Natural killer cell (primary cell): ENCODE measurements at regions not wholly inside any gene's neighbourhood (a gene's known extent, or its start where the extent isn't known, plus 50 kb on each side); places are given as distances from the start of the nearest gene placed in this dataset.
"Not testable (repeated sequence)": the region's sequence is repeated elsewhere in the genome, so short reads cannot be mapped to it uniquely, and the experiment has no call there.

ENCODE experiments used
- ATAC-seq, 3 donors: fragments of 150-1000 bp in 2 of 3; fragments of 200-7000 bp in 1 of 3; cut with Tn5 transposase; 1 replicate in 1 of 3; 2 replicates in 2 of 3; pipeline ENCODE4 v1.10.0; 2021; ENCODE audit warnings: mild to moderate bottlenecking in 2 of 3, moderate library complexity in 2 of 3
- DNase-seq, 2 donors: peaks; one replicate each; pipeline versions ENCODE4 v3.0.0 to v3.0.0-alpha.2; 2013 to 2021; ENCODE audit warnings: mixed read lengths in 1 of 2
- H3K27ac ChIP-seq: one replicate; pipeline ENCODE4 v1.5.1; 2013; ENCODE audit warnings: mild to moderate bottlenecking, low read length
- H3K27me3 ChIP-seq: one replicate; pipeline ENCODE4 v1.6.1; 2013; ENCODE audit warnings: low read length; ENCODE audit not compliant: control insufficient read depth, insufficient read depth
- H3K36me3 ChIP-seq: one replicate; pipeline ENCODE4 v1.6.1; 2013; ENCODE audit warnings: low read length; ENCODE audit not compliant: control insufficient read depth, insufficient read depth
- H3K4me1 ChIP-seq: one replicate; pipeline ENCODE4 v1.6.1; 2013; ENCODE audit warnings: low read length; ENCODE audit not compliant: control insufficient read depth, insufficient read depth
- H3K4me3 ChIP-seq: one replicate; pipeline ENCODE4 v1.5.1; 2013; ENCODE audit warnings: low read length
- H3K9me3 ChIP-seq: one replicate; pipeline ENCODE4 v1.6.1; 2013; ENCODE audit warnings: low read length; ENCODE audit not compliant: control insufficient read depth, insufficient read depth
- H3K27ac Mint-ChIP-seq, 2 donors: one replicate each; pipeline ENCODE4 v1.8.0; 2022; ENCODE audit warnings: mild to moderate bottlenecking in 2 of 2, mixed read lengths in 2 of 2, moderate library complexity in 1 of 2
- H3K27me3 Mint-ChIP-seq, 2 donors: one replicate each; pipeline ENCODE4 v1.8.0; 2022; ENCODE audit warnings: low read depth in 2 of 2, mixed read lengths in 2 of 2
- H3K36me3 Mint-ChIP-seq: one replicate; pipeline ENCODE4 v1.8.0; 2022; ENCODE audit warnings: mixed read lengths
- H3K4me1 Mint-ChIP-seq, 2 donors: one replicate each; pipeline ENCODE4 v1.8.0; 2022; ENCODE audit warnings: mixed read lengths in 2 of 2
- H3K4me3 Mint-ChIP-seq: one replicate; pipeline ENCODE4 v1.8.0; 2022; ENCODE audit warnings: mild to moderate bottlenecking, moderate library complexity, mixed read lengths
- H3K9me3 Mint-ChIP-seq, 2 donors: one replicate each; pipeline ENCODE4 v1.8.0; 2022; ENCODE audit warnings: mixed read lengths in 2 of 2
- CTCF ChIP-seq: fragments of 200-600 bp; IDR thresholded peaks from one replicate; pipeline ENCODE4 v1.8.0; 2022; ENCODE audit warnings: antibody characterized with exemption
- WGBS: methylation state at CpG from one replicate; pipeline ENCODE4 v1.1.7; 2013; ENCODE audit warnings: missing lambda C conversion rate; ENCODE audit not compliant: insufficient coverage; 5-methylcytosine and 5-hydroxymethylcytosine counted together
- intact Hi-C: fragments of 100-400 bp; cut with micrococcal nuclease; formaldehyde crosslinking; loops from one replicate; pipeline ENCODE4 v1.14.2; 2022

- Histone ChIP-seq H3K4me3 (no peak overlapping the region), H3K9me3 (no peaks in the 10 kb centered on the region), H3K27me3 (no peaks in the 10 kb centered on the region), H3K36me3 (no peaks in the 10 kb centered on the region), H3K27ac (no peak overlapping the region), H3K4me1 (no peaks in the 10 kb centered on the region)
- H3K9me3 Mint-ChIP-seq, result no peaks in the 10 kb centered on the region
- WGBS, result 82% methylated on average over 18 of the region's 18 CpGs
- TF ChIP-seq CTCF, result no peak
- no peaks in the 10 kb centered on the region for H3K4me1 Mint-ChIP-seq
- no peak overlapping the region for H3K27ac Mint-ChIP-seq
- peaks cover 6 to 9% of the 10 kb centered on the region in 2 donors for H3K27me3 Mint-ChIP-seq
- ATAC-seq, result no peak
- intact Hi-C loops, result no loop called here
- no peaks in the 10 kb centered on the region for H3K36me3 Mint-ChIP-seq
- DNase-seq, result no peak
- no peak overlapping the region for H3K4me3 Mint-ChIP-seq
Measured at GRCh38 chr20:56911946-56912345, 282.8 kb downstream of the TFAP2C start.

GRCh38 chr20:56914532-56914931 is 285.4 kb downstream of the TFAP2C start:
- WGBS, result 88% methylated on average over 5 of the region's 5 CpGs
- DNase-seq, result no peak
- ATAC-seq, result no peak
- Mint-ChIP-seq H3K27ac (no peak overlapping the region), H3K36me3 (no peaks in the 10 kb centered on the region), H3K4me3 (no peak overlapping the region), H3K4me1 (no peaks in the 10 kb centered on the region), H3K9me3 (no peaks in the 10 kb centered on the region), H3K27me3 (peaks cover 4 to 6% of the 10 kb centered on the region in 2 donors)
- intact Hi-C loops, result no loop called here
- TF ChIP-seq CTCF, result no peak
- no peak overlapping the region for H3K27ac ChIP-seq
- no peak overlapping the region for H3K4me3 ChIP-seq
- no peaks in the 10 kb centered on the region for H3K4me1 ChIP-seq
- H3K36me3 ChIP-seq, result no peaks in the 10 kb centered on the region
- no peaks in the 10 kb centered on the region for H3K27me3 ChIP-seq
- H3K9me3 ChIP-seq, result no peaks in the 10 kb centered on the region

- Mint-ChIP-seq H3K36me3 (no peaks in the 10 kb centered on the region), H3K4me3 (no peak overlapping the region), H3K27ac (no peak overlapping the region), H3K4me1 (no peaks in the 10 kb centered on the region), H3K27me3 (peaks cover 4 to 6% of the 10 kb centered on the region in 2 donors), H3K9me3 (no peaks in the 10 kb centered on the region)
- DNase-seq (no peak), ATAC-seq (no peak)
- intact Hi-C loops, result no loop called here
- H3K4me3 ChIP-seq, result no peak overlapping the region
- no peaks in the 10 kb centered on the region for H3K27me3 ChIP-seq
- no peaks in the 10 kb centered on the region for H3K4me1 ChIP-seq
- WGBS, result 89% methylated on average over 10 of the region's 10 CpGs
- no peak overlapping the region for H3K27ac ChIP-seq
- no peaks in the 10 kb centered on the region for H3K9me3 ChIP-seq
- no peaks in the 10 kb centered on the region for H3K36me3 ChIP-seq
- TF ChIP-seq CTCF, result no peak
Measured at GRCh38 chr20:56916345-56916622, 287.2 kb downstream of the TFAP2C start.

GRCh38 chr20:56920041-56920440 is 290.9 kb downstream of the TFAP2C start:
- intact Hi-C loops, H3K4me3 Mint-ChIP-seq, H3K4me1 ChIP-seq, H3K36me3 Mint-ChIP-seq, DNase-seq, H3K4me3 ChIP-seq, H3K9me3 ChIP-seq, H3K27ac ChIP-seq, ATAC-seq, H3K27ac Mint-ChIP-seq, H3K4me1 Mint-ChIP-seq, H3K36me3 ChIP-seq, H3K9me3 Mint-ChIP-seq: not testable (repeated sequence)
- H3K27me3 Mint-ChIP-seq, result peaks cover 18 to 37% of the 10 kb centered on the region in 2 donors
- H3K27me3 ChIP-seq, result peaks cover 15% of the 10 kb centered on the region
- WGBS, result 46% methylated on average over 4 of the region's 4 CpGs
